Parathyroid adenoma (tissue), 2 donors: ENCODE measurements at regions not wholly inside any gene's neighbourhood (a gene's known extent, or its start where the extent isn't known, plus 50 kb on each side); places are given as distances from the start of the nearest gene placed in this dataset.

ENCODE experiments used
- H2AFZ ChIP-seq: fragments of 300-600 bp; sonication (generic); one replicate; pipeline ENCODE4 v1.7.0; 2017; ENCODE audit warnings: antibody characterized with exemption, mild to moderate bottlenecking
- H3K27ac ChIP-seq: fragments of 300-600 bp; sonication (generic); one replicate; pipeline ENCODE4 v1.7.0; 2017
- H3K27me3 ChIP-seq: fragments of 300-600 bp; sonication (generic); one replicate; pipeline ENCODE4 v1.7.0; 2017; ENCODE audit warnings: low read length; ENCODE audit not compliant: control insufficient read depth, insufficient read depth
- H3K36me3 ChIP-seq: fragments of 300-600 bp; sonication (generic); one replicate; pipeline ENCODE4 v1.7.0; 2017; ENCODE audit warnings: low read length; ENCODE audit not compliant: control insufficient read depth, insufficient read depth
- H3K4me1 ChIP-seq: fragments of 300-600 bp; sonication (generic); one replicate; pipeline ENCODE4 v1.7.0; 2017; ENCODE audit warnings: control low read depth
- H3K4me2 ChIP-seq: fragments of 300-600 bp; sonication (generic); one replicate; pipeline ENCODE4 v1.7.0; 2017; ENCODE audit warnings: low read length
- H3K4me3 ChIP-seq: fragments of 300-600 bp; sonication (generic); one replicate; pipeline ENCODE4 v1.7.0; 2017; ENCODE audit warnings: low read depth, low read length
- H3K79me2 ChIP-seq: fragments of 300-600 bp; sonication (generic); one replicate; pipeline ENCODE4 v1.7.0; 2017; ENCODE audit warnings: control low read depth
- H3K9ac ChIP-seq: fragments of 300-600 bp; sonication (generic); one replicate; pipeline ENCODE4 v1.7.0; 2017; ENCODE audit warnings: mild to moderate bottlenecking
- H3K9me3 ChIP-seq: fragments of 300-600 bp; sonication (generic); one replicate; pipeline ENCODE4 v1.7.0; 2017; ENCODE audit warnings: low read length; ENCODE audit not compliant: control insufficient read depth
- TF ChIP-seq, protein P1 (sequence below): fragments of 300-600 bp; sonication (generic); IDR thresholded peaks from one replicate; pipeline ENCODE4 v1.7.0; 2017; ENCODE audit warnings: antibody characterized with exemption, mild to moderate bottlenecking
- donor health status: primary hyperparathyroidism.

GRCh38 chr1:224860488-224861338 is 68.8 kb upstream of the DNAH14 start:
- Histone ChIP-seq H3K9ac (no peak overlapping the region), H3K36me3 (no peaks in the 10 kb centered on the region), H3K4me3 (no peak overlapping the region), H3K4me1 (no peaks in the 10 kb centered on the region), H3K27ac (no peak overlapping the region), H3K27me3 (no peaks in the 10 kb centered on the region), H3K4me2 (no peak overlapping the region), H2AFZ (no peak overlapping the region), H3K9me3 (no peaks in the 10 kb centered on the region), H3K79me2 (no peaks in the 10 kb centered on the region)
- TF ChIP-seq, protein P1, sequence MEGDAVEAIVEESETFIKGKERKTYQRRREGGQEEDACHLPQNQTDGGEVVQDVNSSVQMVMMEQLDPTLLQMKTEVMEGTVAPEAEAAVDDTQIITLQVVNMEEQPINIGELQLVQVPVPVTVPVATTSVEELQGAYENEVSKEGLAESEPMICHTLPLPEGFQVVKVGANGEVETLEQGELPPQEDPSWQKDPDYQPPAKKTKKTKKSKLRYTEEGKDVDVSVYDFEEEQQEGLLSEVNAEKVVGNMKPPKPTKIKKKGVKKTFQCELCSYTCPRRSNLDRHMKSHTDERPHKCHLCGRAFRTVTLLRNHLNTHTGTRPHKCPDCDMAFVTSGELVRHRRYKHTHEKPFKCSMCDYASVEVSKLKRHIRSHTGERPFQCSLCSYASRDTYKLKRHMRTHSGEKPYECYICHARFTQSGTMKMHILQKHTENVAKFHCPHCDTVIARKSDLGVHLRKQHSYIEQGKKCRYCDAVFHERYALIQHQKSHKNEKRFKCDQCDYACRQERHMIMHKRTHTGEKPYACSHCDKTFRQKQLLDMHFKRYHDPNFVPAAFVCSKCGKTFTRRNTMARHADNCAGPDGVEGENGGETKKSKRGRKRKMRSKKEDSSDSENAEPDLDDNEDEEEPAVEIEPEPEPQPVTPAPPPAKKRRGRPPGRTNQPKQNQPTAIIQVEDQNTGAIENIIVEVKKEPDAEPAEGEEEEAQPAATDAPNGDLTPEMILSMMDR, result no peak

GRCh38 chr1:224861339-224861716 is 68.1 kb upstream of the DNAH14 start:
- Histone ChIP-seq H3K9ac (no peak overlapping the region), H3K4me1 (no peaks in the 10 kb centered on the region), H3K4me3 (no peak overlapping the region), H3K27ac (no peak overlapping the region), H3K79me2 (no peaks in the 10 kb centered on the region), H3K27me3 (no peaks in the 10 kb centered on the region), H3K9me3 (no peaks in the 10 kb centered on the region), H3K4me2 (no peak overlapping the region), H2AFZ (no peak overlapping the region), H3K36me3 (no peaks in the 10 kb centered on the region)
- TF ChIP-seq, protein P1, result no peak

DNA sequence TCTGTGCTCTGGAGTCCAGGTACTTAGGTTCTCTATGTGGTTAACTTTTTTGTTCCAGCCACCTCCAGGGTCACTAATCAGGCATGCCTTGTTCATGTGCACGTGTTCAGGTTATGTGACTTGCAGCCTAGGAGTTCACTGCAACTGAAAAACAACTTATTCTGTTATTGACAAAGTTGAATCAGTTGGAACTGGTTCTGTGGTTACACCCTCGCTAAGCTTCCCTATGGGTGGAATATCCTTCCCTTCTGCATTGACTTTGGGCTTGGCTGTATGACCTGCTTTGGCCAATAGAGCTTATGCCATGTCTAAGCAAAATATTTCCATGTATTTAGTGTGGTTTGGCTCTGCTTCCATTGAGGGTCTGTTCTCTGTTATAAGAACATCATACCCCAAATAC is 66.0 kb upstream of the DNAH14 start:
- Histone ChIP-seq H3K9me3 (no peaks in the 10 kb centered on the region), H3K79me2 (no peaks in the 10 kb centered on the region), H2AFZ (no peak overlapping the region), H3K36me3 (no peaks in the 10 kb centered on the region), H3K4me3 (no peak overlapping the region), H3K27ac (no peak overlapping the region), H3K4me1 (no peaks in the 10 kb centered on the region), H3K4me2 (no peak overlapping the region), H3K27me3 (no peaks in the 10 kb centered on the region), H3K9ac (no peak overlapping the region)
- TF ChIP-seq, protein P1, result no peak

GRCh38 chr1:224864006-224864405 is 65.5 kb upstream of the DNAH14 start:
- TF ChIP-seq, protein P1, result no peak
- H3K9me3 ChIP-seq, result no peaks in the 10 kb centered on the region
- H3K27ac ChIP-seq, result no peak overlapping the region
- H3K27me3 ChIP-seq, result no peaks in the 10 kb centered on the region
- H3K4me1 ChIP-seq, result no peaks in the 10 kb centered on the region
- no peaks in the 10 kb centered on the region for H3K79me2 ChIP-seq
- no peak overlapping the region for H2AFZ ChIP-seq
- no peaks in the 10 kb centered on the region for H3K36me3 ChIP-seq
- H3K4me3 ChIP-seq, result no peak overlapping the region
- H3K4me2 ChIP-seq, result no peak overlapping the region
- H3K9ac ChIP-seq, result no peak overlapping the region

- Histone ChIP-seq H3K27ac (no peak overlapping the region), H3K27me3 (no peaks in the 10 kb centered on the region), H3K4me1 (no peaks in the 10 kb centered on the region), H3K9ac (no peak overlapping the region), H3K4me2 (no peak overlapping the region), H3K79me2 (no peaks in the 10 kb centered on the region), H3K4me3 (no peak overlapping the region), H3K36me3 (no peaks in the 10 kb centered on the region), H3K9me3 (no peaks in the 10 kb centered on the region), H2AFZ (no peak overlapping the region)
- TF ChIP-seq, protein P1, result no peak
Measured at GRCh38 chr1:224865510-224865909, 64.0 kb upstream of the DNAH14 start.
